Activated B cell treated with CpG ODN at 0.5 μM for 24 hours (primary cell): ENCODE measurements at regions not wholly inside any gene's neighbourhood (a gene's known extent, or its start where the extent isn't known, plus 50 kb on each side); places are given as distances from the start of the nearest gene placed in this dataset.
A peak's percentile ranks its signal among the peaks of the same experiment; 100 is the strongest.

Experiments
- ATAC-seq: fragments of 200-7000 bp; cut with Tn5 transposase; one replicate; pipeline ENCODE4 v1.10.0; 2021; ENCODE audit warnings: low read depth, mild to moderate bottlenecking, moderate library complexity
- CTCF ChIA-PET: fragments of 350-600 bp; sonication (Branson Sonifier 250); formaldehyde crosslinking; loops from one replicate; lab custom pipeline; 2021; ENCODE audit warnings: antibody characterized with exemption; lab: Charles Lee
- POLR2A ChIA-PET: fragments of 350-600 bp; sonication (Branson Sonifier 250); formaldehyde crosslinking; loops from one replicate; lab custom pipeline; 2021; ENCODE audit warnings: antibody characterized with exemption; lab: Charles Lee
- DNase-seq: peaks from one replicate; pipeline ENCODE4 v3.0.0; 2022
- H3K27ac Mint-ChIP-seq: one replicate; pipeline ENCODE4 v1.8.0; 2020; ENCODE audit warnings: mixed read lengths
- H3K27me3 Mint-ChIP-seq: one replicate; pipeline ENCODE4 v1.8.0; 2021; ENCODE audit warnings: mixed read lengths
- H3K36me3 Mint-ChIP-seq: one replicate; pipeline ENCODE4 v1.8.0; 2021; ENCODE audit warnings: low read depth, mixed read lengths
- H3K4me1 Mint-ChIP-seq: one replicate; pipeline ENCODE4 v1.8.0; 2021; ENCODE audit warnings: mixed read lengths
- H3K4me3 Mint-ChIP-seq: one replicate; pipeline ENCODE4 v1.8.0; 2020; ENCODE audit warnings: mild to moderate bottlenecking, mixed read lengths
- H3K9me3 Mint-ChIP-seq: one replicate; pipeline ENCODE4 v1.8.0; 2020; ENCODE audit warnings: mixed read lengths
- CTCF ChIP-seq: fragments of 200-600 bp; IDR thresholded peaks from one replicate; pipeline ENCODE4 v1.8.0; 2022; ENCODE audit warnings: antibody characterized with exemption, mild to moderate bottlenecking
- intact Hi-C: fragments of 100-400 bp; cut with micrococcal nuclease; formaldehyde crosslinking; loops from one replicate; pipeline ENCODE4 v1.15.1; 2024

- H3K9me3 Mint-ChIP-seq, result no peaks in the 10 kb centered on the region
- no peak overlapping the region for H3K27ac Mint-ChIP-seq
- intact Hi-C loops, result no loop called here
- ATAC-seq (no peak), DNase-seq (no peak)
- no peak overlapping the region for H3K4me3 Mint-ChIP-seq
- peaks cover 9% of the 10 kb centered on the region for H3K27me3 Mint-ChIP-seq
- TF ChIP-seq CTCF, result no peak
- ChIA-PET CTCF (no interaction called here), POLR2A (no interaction called here)
- H3K4me1 Mint-ChIP-seq, result peaks cover 35% of the 10 kb centered on the region
- no peaks in the 10 kb centered on the region for H3K36me3 Mint-ChIP-seq
Observed at GRCh38 chr6:6820641-6821238, 232.2 kb downstream of the LY86 start.

GRCh38 chr6:6821639-6822261 is 233.2 kb downstream of the LY86 start:
- DNase-seq, result no peak

GRCh38 chr6:6823030-6823429 is 234.5 kb downstream of the LY86 start:
- intact Hi-C loops, result loop anchor here (2.0 kb wide), 1 partner anchor 16 kb away; no protein-coding TSS in a partner anchor
- no peak for DNase-seq
- Mint-ChIP-seq H3K27ac (peak overlapping the region; percentile 61), H3K36me3 (no peaks in the 10 kb centered on the region), H3K9me3 (no peaks in the 10 kb centered on the region), H3K4me3 (no peak overlapping the region), H3K27me3 (peaks cover 15% of the 10 kb centered on the region), H3K4me1 (peaks cover 34% of the 10 kb centered on the region)
- POLR2A ChIA-PET, result interaction anchor here (0.6 to 0.7 kb wide), 2 partner anchors 50 to 110 kb away, joined by 4 to 9 read pairs; no protein-coding TSS in a partner anchor
- ATAC-seq, result no peak
- CTCF ChIA-PET, result no interaction called here
- no peak for TF ChIP-seq CTCF

More at GRCh38 chr6:6821639-6822261, 233.2 kb downstream of the LY86 start:
- no peaks in the 10 kb centered on the region for H3K36me3 Mint-ChIP-seq
- no peak for TF ChIP-seq CTCF
- ChIA-PET POLR2A (interaction anchor here (0.6 kb wide), 1 partner anchor 8 kb away, joined by 6 read pairs; no protein-coding TSS in a partner anchor), CTCF (no interaction called here)
- no peak overlapping the region for H3K4me3 Mint-ChIP-seq
- H3K4me1 Mint-ChIP-seq, result peaks cover 36% of the 10 kb centered on the region
- no peaks in the 10 kb centered on the region for H3K9me3 Mint-ChIP-seq
- peaks cover 12% of the 10 kb centered on the region for H3K27me3 Mint-ChIP-seq
- H3K27ac Mint-ChIP-seq, result no peak overlapping the region
- intact Hi-C loops, result loop anchor here (2.0 kb wide), 1 partner anchor 15 kb away; no protein-coding TSS in a partner anchor
- no peak for ATAC-seq

GRCh38 chr6:6823568-6824224 is 235.2 kb downstream of the LY86 start:
- intact Hi-C loops, result loop anchor here (2.0 kb wide), 1 partner anchor 17 kb away; no protein-coding TSS in a partner anchor
- H3K27me3 Mint-ChIP-seq, result peaks cover 15% of the 10 kb centered on the region
- no peaks in the 10 kb centered on the region for H3K9me3 Mint-ChIP-seq
- ChIA-PET POLR2A (interaction anchor here (0.6 to 0.7 kb wide), 2 partner anchors 50 to 111 kb away, joined by 4 to 9 read pairs; no protein-coding TSS in a partner anchor), CTCF (no interaction called here)
- no peak for ATAC-seq
- H3K27ac Mint-ChIP-seq, result peak overlapping the region; percentile 61
- H3K4me1 Mint-ChIP-seq, result peaks cover 31% of the 10 kb centered on the region
- no peaks in the 10 kb centered on the region for H3K36me3 Mint-ChIP-seq
- no peak for TF ChIP-seq CTCF
- no peak for DNase-seq
- H3K4me3 Mint-ChIP-seq, result no peak overlapping the region

- ChIA-PET CTCF (no interaction called here), POLR2A (interaction anchor here (0.9 kb wide), 1 partner anchor 13 kb away, joined by 3 read pairs; no protein-coding TSS in a partner anchor)
- ATAC-seq (no peak), DNase-seq (no peak)
- intact Hi-C loops, result no loop called here
- Mint-ChIP-seq H3K27ac (no peak overlapping the region), H3K4me1 (peaks cover 31% of the 10 kb centered on the region), H3K9me3 (no peaks in the 10 kb centered on the region), H3K4me3 (no peak overlapping the region), H3K36me3 (no peaks in the 10 kb centered on the region), H3K27me3 (peaks cover 15% of the 10 kb centered on the region)
- TF ChIP-seq CTCF, result no peak
Observed at GRCh38 chr6:6824381-6824780, 235.9 kb downstream of the LY86 start.
